ENCODE measurements at regions not wholly inside any gene's neighbourhood (a gene's known extent, or its start where the extent isn't known, plus 50 kb on each side); places are given as distances from the start of the nearest gene placed in this dataset.

- Histone ChIP-seq H3K4me3 (ENCODE audit: low read depth in 2 of 2, low read length in 2 of 2) (no peak overlapping the region), H3K27ac (ENCODE audit: low read length) (no peak overlapping the region), H3K9me3 (ENCODE audit: control insufficient read depth, insufficient read depth, low read depth, low read length) (no peaks in the 10 kb centered on the region), H3K4me1 (ENCODE audit: control insufficient read depth, insufficient read depth, low read length) (no peaks in the 10 kb centered on the region), H3K27me3 (ENCODE audit: control insufficient read depth, insufficient read depth, low read length) (no peaks in the 10 kb centered on the region; the same call in 1 of the 2 replicates), H3K36me3 (ENCODE audit: control insufficient read depth, insufficient read depth, low read length) (no peaks in the 10 kb centered on the region)
- CTCF ChIA-PET, result no interaction called here
- no peak for TF ChIP-seq TCF7L2 (IDR thresholded peaks at IDR 0.05; ENCODE audit: low read depth, low read length)
- no peak for TF ChIP-seq POLR2AphosphoS5 (IDR thresholded peaks at IDR 0.05; ENCODE audit: low read depth, low read length)
- TF ChIP-seq, protein P1, sequence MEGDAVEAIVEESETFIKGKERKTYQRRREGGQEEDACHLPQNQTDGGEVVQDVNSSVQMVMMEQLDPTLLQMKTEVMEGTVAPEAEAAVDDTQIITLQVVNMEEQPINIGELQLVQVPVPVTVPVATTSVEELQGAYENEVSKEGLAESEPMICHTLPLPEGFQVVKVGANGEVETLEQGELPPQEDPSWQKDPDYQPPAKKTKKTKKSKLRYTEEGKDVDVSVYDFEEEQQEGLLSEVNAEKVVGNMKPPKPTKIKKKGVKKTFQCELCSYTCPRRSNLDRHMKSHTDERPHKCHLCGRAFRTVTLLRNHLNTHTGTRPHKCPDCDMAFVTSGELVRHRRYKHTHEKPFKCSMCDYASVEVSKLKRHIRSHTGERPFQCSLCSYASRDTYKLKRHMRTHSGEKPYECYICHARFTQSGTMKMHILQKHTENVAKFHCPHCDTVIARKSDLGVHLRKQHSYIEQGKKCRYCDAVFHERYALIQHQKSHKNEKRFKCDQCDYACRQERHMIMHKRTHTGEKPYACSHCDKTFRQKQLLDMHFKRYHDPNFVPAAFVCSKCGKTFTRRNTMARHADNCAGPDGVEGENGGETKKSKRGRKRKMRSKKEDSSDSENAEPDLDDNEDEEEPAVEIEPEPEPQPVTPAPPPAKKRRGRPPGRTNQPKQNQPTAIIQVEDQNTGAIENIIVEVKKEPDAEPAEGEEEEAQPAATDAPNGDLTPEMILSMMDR (IDR thresholded peaks at IDR 0.05), result no peak
- TF ChIP-seq SIN3A (IDR thresholded peaks at IDR 0.05; ENCODE audit: borderline replicate concordance, insufficient read depth, low read depth, low read length), result no peak
- intact Hi-C loops (cut with micrococcal nuclease; ENCODE audit: unreplicated experiment), result no loop called here
- POLR2A ChIA-PET, result no interaction called here
- BruUV-seq (replicated peaks), result no TSS peak
- DNase-seq (ENCODE audit: low read depth, low spot score) (no peak), ATAC-seq (no peak)
- in situ Hi-C loops (cut with HindIII; ENCODE audit: low pct_unique_long_range_greater_than_20kb, low sequenced_read_pairs), result no loop called here
Measured at GRCh38 chr11:116130122-116130521, 625.9 kb upstream of the CADM1 start.

DNA sequence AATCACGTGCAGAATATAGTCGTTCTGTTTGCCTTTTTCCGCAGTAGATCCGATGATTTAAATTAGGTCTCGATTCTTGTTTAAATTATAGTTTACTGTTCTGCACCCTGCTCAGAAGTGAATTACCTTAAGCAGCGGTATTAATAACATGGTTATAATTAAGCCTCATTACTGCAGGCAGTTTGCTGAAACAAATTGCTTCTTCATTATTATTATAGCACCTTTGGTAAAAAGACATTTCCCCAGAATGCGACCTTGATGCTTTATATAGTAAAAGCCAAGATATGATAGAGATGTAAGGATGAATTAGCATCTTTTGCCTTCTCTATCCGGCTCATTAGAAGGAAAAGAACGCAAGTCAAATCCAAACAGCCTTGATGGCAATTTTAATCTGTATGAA lies 625.2 kb upstream of the CADM1 start:
- Histone ChIP-seq H3K36me3 (ENCODE audit: control insufficient read depth, insufficient read depth, low read length) (no peaks in the 10 kb centered on the region), H3K9me3 (ENCODE audit: control insufficient read depth, insufficient read depth, low read depth, low read length) (no peaks in the 10 kb centered on the region), H3K4me3 (ENCODE audit: low read depth in 2 of 2, low read length in 2 of 2) (no peak overlapping the region), H3K27me3 (ENCODE audit: control insufficient read depth, insufficient read depth, low read length) (no peaks in the 10 kb centered on the region), H3K27ac (ENCODE audit: low read length) (no peak overlapping the region), H3K4me1 (ENCODE audit: control insufficient read depth, insufficient read depth, low read length) (no peaks in the 10 kb centered on the region)
- intact Hi-C loops (cut with micrococcal nuclease; ENCODE audit: unreplicated experiment), result no loop called here
- no TSS peak for BruUV-seq (replicated peaks)
- CTCF ChIA-PET, result no interaction called here
- TF ChIP-seq TCF7L2 (IDR thresholded peaks at IDR 0.05; ENCODE audit: low read depth, low read length) (no peak), SIN3A (IDR thresholded peaks at IDR 0.05; ENCODE audit: borderline replicate concordance, insufficient read depth, low read depth, low read length) (no peak), POLR2AphosphoS5 (IDR thresholded peaks at IDR 0.05; ENCODE audit: low read depth, low read length) (no peak)
- TF ChIP-seq, protein P2, sequence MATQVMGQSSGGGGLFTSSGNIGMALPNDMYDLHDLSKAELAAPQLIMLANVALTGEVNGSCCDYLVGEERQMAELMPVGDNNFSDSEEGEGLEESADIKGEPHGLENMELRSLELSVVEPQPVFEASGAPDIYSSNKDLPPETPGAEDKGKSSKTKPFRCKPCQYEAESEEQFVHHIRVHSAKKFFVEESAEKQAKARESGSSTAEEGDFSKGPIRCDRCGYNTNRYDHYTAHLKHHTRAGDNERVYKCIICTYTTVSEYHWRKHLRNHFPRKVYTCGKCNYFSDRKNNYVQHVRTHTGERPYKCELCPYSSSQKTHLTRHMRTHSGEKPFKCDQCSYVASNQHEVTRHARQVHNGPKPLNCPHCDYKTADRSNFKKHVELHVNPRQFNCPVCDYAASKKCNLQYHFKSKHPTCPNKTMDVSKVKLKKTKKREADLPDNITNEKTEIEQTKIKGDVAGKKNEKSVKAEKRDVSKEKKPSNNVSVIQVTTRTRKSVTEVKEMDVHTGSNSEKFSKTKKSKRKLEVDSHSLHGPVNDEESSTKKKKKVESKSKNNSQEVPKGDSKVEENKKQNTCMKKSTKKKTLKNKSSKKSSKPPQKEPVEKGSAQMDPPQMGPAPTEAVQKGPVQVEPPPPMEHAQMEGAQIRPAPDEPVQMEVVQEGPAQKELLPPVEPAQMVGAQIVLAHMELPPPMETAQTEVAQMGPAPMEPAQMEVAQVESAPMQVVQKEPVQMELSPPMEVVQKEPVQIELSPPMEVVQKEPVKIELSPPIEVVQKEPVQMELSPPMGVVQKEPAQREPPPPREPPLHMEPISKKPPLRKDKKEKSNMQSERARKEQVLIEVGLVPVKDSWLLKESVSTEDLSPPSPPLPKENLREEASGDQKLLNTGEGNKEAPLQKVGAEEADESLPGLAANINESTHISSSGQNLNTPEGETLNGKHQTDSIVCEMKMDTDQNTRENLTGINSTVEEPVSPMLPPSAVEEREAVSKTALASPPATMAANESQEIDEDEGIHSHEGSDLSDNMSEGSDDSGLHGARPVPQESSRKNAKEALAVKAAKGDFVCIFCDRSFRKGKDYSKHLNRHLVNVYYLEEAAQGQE (IDR thresholded peaks at IDR 0.05; ENCODE audit: insufficient read depth in 1 of 2, low read depth in 2 of 2, low read length in 1 of 2), result no peak
- TF ChIP-seq, protein P1 (IDR thresholded peaks at IDR 0.05), result no peak
- no peak for DNase-seq (ENCODE audit: low read depth, low spot score)
- POLR2A ChIA-PET, result no interaction called here
- in situ Hi-C loops (cut with HindIII; ENCODE audit: low pct_unique_long_range_greater_than_20kb, low sequenced_read_pairs), result no loop called here
- ATAC-seq, result no peak
